ENCODE measurements at regions not wholly inside any gene's neighbourhood (a gene's known extent, or its start where the extent isn't known, plus 50 kb on each side); places are given as distances from the start of the nearest gene placed in this dataset.

DNA sequence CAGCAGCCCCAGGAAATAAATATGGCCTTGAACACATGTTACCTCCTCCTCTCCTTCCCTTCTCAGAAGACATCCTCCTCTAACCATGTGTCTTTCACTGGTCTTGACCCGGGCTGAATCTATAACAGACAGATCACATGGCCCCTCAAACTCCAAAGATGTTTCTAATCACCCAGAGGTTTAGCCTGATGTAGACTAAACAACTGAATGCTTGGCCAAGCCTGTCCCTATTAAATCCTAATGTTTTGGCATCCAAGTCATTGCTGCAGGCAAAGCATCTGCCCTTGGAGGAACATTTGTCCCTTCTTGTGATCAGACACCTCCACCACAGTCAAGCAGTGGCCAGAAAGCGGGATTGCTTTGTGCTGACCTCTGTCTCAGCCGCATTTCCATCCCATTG lies 65.5 kb downstream of the ANKRD60 start:
- H3K9me3 Mint-ChIP-seq, result no peaks in the 10 kb centered on the region
- no peaks in the 10 kb centered on the region for H3K36me3 Mint-ChIP-seq (ENCODE audit: low read depth)
- H3K4me3 Mint-ChIP-seq, result no peak overlapping the region

DNA sequence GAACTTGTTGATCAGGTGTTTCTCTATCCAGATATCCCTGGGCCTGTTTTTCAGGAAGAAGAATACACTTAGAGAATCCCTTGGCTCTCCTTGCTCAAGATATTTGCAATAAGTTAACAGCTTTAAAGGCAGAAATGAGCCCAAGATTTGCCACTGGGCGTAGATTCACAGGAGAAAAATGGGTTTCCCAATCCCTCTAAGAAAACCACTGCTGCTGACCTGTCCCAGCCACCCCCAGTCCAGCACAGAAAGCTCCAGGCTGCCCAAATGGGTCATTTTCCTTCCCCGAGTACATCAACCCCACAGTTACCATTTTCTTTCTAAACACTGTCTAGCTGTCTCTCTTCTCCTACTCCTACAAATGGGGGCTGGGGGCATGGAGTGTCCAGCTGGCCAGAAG lies 67.3 kb downstream of the ANKRD60 start:
- H3K4me1 Mint-ChIP-seq (ENCODE audit: low read depth), result no peaks in the 10 kb centered on the region
- H3K27ac Mint-ChIP-seq, result no peak overlapping the region
- H3K4me3 Mint-ChIP-seq, result no peak overlapping the region
- no peaks in the 10 kb centered on the region for H3K9me3 Mint-ChIP-seq
- H3K27me3 Mint-ChIP-seq, result peaks cover under 1% of the 10 kb centered on the region
- no peaks in the 10 kb centered on the region for H3K36me3 Mint-ChIP-seq (ENCODE audit: low read depth)
- no peak for DNase-seq

More for the DNA sequence above, 65.5 kb downstream of the ANKRD60 start:
- Mint-ChIP-seq H3K27me3 (no peaks in the 10 kb centered on the region), H3K27ac (no peak overlapping the region), H3K4me1 (ENCODE audit: low read depth) (no peaks in the 10 kb centered on the region)
- DNase-seq, result no peak

DNA sequence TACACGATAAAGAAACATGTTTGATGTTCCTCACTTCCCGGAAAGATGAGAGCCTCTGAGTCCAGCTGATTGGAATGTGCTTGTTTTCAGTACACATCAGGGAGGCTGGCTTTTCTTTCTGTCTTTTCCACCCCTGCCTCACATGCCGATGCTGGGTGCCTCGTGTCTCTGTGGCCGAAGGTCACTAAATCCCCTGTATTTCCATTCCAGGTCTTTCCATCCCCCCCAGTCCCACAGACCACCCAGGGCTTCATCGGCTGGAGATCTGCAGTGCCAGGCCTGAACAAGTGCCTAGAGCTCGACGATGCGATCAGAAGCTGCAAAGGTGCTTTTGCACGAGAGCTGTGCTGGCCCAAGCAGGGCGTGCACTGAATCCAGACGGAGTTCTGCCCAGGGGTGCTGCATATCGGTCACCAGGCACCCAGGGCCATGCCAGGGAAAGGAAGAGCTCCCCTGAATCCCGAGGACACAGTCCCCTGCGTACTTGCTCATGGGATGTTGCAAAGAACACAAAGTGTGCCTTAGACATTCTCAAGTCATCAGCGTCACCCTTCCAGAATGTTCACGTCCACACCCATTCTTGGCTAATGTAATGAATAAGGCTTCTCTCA lies 67.9 kb downstream of the ANKRD60 start:
- Mint-ChIP-seq H3K4me1 (ENCODE audit: low read depth) (no peaks in the 10 kb centered on the region), H3K27me3 (peaks cover 6% of the 10 kb centered on the region), H3K27ac (no peak overlapping the region), H3K36me3 (ENCODE audit: low read depth) (no peaks in the 10 kb centered on the region), H3K4me3 (no peak overlapping the region), H3K9me3 (no peaks in the 10 kb centered on the region)
- no peak for DNase-seq

DNA sequence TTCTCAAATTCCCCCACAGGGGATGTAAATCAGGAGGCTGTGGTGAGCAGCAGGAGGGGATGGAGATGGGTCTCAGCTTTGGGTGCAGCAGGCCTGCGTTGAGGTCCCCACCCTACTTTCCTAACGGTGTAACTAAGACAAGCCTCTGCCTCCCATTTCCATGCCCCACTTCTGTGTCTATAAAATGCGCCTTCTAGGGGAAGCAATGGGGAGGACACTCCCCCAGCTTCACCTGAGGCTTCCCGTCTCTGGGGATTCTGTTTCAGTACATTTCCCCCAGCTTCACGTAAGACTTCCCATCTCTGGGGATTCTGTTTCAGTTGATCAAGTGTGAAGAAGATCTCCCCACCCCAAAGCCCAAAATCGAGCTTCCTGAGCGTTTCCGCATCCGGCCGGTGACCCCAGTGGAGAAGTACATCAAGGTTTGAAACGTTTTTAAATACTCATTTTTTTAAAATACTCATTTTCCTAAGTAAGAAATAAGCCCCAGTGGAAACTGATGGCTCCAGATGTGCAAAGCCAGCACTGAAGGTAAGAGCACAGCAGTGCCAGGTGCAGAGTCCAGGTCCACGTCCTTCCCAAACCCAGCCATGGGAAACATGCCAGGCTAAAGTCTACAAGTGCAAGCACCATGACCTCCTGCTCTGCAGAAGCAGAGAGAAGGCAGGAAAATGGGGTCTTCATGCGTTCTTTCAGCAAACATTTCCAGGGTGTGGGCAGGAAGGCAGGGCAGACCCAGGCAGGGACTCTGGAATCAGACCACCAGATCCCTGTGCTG lies 73.1 kb downstream of the ANKRD60 start:
- no peak overlapping the region for H3K27ac Mint-ChIP-seq
- peaks cover 37% of the 10 kb centered on the region for H3K27me3 Mint-ChIP-seq
- H3K4me3 Mint-ChIP-seq, result no peak overlapping the region
- no peaks in the 10 kb centered on the region for H3K9me3 Mint-ChIP-seq
- H3K36me3 Mint-ChIP-seq (ENCODE audit: low read depth), result no peaks in the 10 kb centered on the region
- DNase-seq, result no peak
- no peaks in the 10 kb centered on the region for H3K4me1 Mint-ChIP-seq (ENCODE audit: low read depth)

DNA sequence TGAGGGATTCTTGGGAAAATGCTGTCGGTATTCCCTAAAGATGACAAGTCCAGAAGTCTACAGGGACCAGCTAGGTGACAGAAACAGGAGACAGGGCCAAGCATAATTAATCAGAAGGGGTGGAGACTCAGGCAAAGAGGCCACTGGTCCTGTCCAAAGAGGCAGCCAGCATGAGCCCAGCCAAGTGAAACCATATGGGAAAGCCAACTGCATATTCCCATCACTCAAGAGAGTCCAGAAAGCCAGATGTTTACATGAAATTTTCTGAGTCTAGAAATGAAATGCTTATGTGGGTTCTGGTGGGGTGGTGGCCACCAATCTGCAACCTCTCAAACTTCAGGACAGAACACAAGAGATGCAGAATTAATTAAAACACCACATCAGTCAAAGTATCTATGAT lies 74.3 kb downstream of the ANKRD60 start:
- H3K27ac Mint-ChIP-seq, result no peak overlapping the region
- H3K27me3 Mint-ChIP-seq, result peaks cover 47% of the 10 kb centered on the region
- no peak overlapping the region for H3K4me3 Mint-ChIP-seq
- no peak for DNase-seq
- no peaks in the 10 kb centered on the region for H3K9me3 Mint-ChIP-seq
- no peaks in the 10 kb centered on the region for H3K4me1 Mint-ChIP-seq (ENCODE audit: low read depth)
- no peaks in the 10 kb centered on the region for H3K36me3 Mint-ChIP-seq (ENCODE audit: low read depth)

DNA sequence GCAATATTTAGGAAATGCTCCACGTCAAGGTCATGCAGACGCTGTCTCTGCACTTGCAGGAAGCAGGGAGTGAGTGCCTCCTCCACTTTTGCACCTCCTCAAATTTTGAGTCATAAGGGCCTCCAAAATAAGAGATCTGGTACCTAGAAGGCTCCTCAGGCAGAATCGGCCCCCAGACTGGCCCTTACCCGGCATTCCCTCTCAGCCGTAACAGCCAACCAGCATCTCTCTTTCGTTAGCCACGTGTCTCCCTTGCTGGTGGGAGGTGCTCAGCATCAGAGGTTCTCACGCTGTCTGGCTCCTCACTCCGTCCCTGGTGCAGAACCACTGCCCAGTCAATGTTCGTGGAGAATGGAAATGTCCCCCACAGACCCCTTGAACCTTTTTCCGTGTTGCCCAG lies 75.3 kb downstream of the ANKRD60 start:
- H3K27me3 Mint-ChIP-seq, result peaks cover 57% of the 10 kb centered on the region

DNA sequence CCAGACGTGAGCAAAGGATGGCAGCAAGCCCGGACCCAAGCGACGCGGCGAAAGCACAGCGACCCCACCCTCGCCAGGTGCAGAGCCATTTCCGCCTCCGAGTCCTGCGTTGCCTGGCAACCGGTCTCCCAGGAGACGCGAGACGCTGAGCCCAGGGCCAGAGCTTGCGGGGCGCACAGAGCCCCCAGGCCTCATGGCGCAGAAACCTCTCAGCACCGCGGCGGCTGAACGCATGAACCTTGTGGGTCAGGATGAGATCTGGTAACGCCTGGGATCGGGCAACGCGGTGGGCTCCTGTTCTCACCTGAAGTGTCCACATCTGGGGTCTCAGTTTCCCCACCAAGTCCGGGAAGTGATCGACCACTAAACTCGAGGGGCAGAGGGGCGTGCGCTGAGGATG lies 77.7 kb downstream of the ANKRD60 start:
- Mint-ChIP-seq H3K4me1 (ENCODE audit: low read depth) (no peaks in the 10 kb centered on the region), H3K9me3 (no peaks in the 10 kb centered on the region), H3K36me3 (ENCODE audit: low read depth) (no peaks in the 10 kb centered on the region), H3K4me3 (no peak overlapping the region), H3K27ac (no peak overlapping the region), H3K27me3 (peaks cover 66% of the 10 kb centered on the region)
- DNase-seq, result no peak

More for the DNA sequence above, 75.3 kb downstream of the ANKRD60 start:
- H3K9me3 Mint-ChIP-seq, result no peaks in the 10 kb centered on the region
- H3K27ac Mint-ChIP-seq, result no peak overlapping the region
- no peak for DNase-seq
- H3K4me1 Mint-ChIP-seq (ENCODE audit: low read depth), result no peaks in the 10 kb centered on the region
- H3K36me3 Mint-ChIP-seq (ENCODE audit: low read depth), result no peaks in the 10 kb centered on the region
- no peak overlapping the region for H3K4me3 Mint-ChIP-seq

DNA sequence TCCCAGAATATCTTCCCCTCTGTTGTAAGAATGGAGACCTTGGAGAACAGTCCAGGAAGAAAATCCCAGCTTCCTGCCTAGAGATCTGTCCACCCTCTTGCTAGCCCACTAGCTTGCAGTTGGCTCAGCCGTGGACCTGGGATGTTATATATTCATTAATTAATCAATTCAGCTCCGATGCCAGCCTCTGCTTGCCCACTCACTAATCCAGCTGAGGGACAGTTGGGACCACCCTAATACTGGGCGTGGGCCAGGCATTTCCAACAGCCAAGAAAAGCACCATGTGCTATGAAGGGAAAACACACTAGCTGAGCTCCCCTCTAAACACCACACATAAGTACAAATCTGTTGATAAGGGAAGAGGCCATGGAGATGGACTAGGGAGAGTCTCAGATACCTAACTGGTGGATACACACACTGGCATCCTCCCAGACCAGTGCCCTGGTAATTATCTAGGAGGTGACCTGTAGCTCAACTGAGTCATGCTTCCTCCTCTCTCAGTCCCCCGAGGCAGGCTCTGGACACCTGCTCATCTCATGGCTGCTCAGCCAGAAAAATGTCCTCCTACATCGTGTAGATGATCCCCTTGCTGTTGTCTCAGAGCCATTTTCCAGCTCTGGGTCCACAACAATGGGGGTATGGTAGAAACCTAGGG lies 78.9 kb downstream of the ANKRD60 start:
- Mint-ChIP-seq H3K27me3 (peaks cover 62% of the 10 kb centered on the region), H3K4me1 (ENCODE audit: low read depth) (no peaks in the 10 kb centered on the region), H3K4me3 (no peak overlapping the region), H3K36me3 (ENCODE audit: low read depth) (no peaks in the 10 kb centered on the region), H3K9me3 (no peaks in the 10 kb centered on the region), H3K27ac (no peak overlapping the region)
- no peak for DNase-seq

DNA sequence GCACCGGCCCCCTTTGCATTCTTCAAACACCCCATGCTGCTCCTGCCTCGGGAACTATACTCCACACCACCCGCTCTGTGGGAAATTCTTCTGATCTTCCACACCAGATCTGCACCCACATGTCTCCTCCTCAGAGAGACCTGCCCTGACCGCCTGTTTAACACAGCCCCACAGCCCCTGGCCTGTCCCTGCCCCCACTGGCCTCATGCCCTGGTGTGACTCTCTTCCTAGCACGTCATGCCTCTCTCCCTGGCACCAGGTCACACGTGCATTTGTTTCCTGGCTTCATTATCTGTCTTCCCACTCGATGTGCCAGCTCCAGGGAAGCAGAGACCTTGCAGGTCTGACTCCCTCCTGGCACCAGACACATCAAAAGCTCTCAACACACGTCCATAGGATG lies 79.6 kb downstream of the ANKRD60 start:
- H3K4me1 Mint-ChIP-seq (ENCODE audit: low read depth), result no peaks in the 10 kb centered on the region
- H3K27ac Mint-ChIP-seq, result no peak overlapping the region
- no peak overlapping the region for H3K4me3 Mint-ChIP-seq
- no peaks in the 10 kb centered on the region for H3K36me3 Mint-ChIP-seq (ENCODE audit: low read depth)
- no peaks in the 10 kb centered on the region for H3K9me3 Mint-ChIP-seq
- DNase-seq, result no peak
- peaks cover 60% of the 10 kb centered on the region for H3K27me3 Mint-ChIP-seq

DNA sequence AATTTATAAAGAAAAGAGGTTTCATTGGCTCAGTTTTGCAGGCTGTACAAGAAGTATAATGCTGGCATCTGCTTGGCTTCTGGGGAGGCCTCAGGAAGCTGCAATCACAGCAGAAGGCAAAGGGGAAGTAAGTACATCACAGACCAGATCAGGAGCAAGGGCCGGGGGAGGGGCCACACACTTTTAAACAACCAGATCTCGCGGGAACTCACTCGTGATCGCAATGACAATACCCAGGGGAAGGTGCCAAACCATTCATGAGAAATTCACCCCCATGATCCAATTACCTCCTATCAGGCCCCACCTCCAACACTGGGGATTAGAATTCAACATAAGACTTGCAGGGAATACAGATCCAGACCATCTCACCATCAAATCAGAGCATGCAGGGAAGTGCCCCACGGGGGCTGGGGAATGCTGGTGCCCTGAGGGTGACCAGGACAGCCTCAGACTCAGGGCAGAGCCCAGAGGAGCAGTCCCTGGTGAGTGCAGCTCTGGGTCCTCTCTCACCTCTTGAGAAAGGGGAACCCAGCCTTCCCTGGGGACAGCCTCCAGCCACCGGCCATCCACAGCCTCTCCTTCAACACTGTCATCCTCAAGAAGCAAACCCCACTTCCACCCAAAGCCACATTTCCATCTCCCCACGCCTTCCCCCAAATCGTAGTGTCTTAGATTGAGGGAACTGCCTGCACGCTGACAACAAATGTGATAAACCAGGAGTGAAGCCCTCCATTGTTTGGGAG lies 80.7 kb downstream of the ANKRD60 start:
- Mint-ChIP-seq H3K4me3 (no peak overlapping the region), H3K4me1 (ENCODE audit: low read depth) (no peaks in the 10 kb centered on the region), H3K36me3 (ENCODE audit: low read depth) (no peaks in the 10 kb centered on the region), H3K27ac (no peak overlapping the region), H3K9me3 (no peaks in the 10 kb centered on the region), H3K27me3 (peaks cover 50% of the 10 kb centered on the region)
- DNase-seq, result no peak

DNA sequence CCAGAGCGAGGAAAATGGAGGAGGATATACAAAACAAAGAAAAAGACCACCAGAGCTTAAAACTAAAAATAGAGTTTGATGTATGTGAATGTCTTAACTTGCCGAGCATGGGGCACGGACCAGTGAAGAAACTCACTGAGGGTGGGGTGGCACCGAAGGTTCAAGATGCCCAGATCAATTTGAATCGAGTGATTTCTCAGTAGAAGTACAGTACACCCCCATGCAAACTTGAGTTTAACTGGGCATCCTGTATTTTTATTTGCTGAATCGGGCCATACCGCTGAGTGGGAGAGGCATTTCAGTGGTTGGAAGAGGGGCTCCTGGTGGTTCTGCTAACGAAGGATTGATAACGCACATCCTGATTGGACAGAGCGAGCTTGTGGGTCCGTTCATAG lies 81.7 kb downstream of the ANKRD60 start:
- Mint-ChIP-seq H3K4me1 (ENCODE audit: low read depth) (no peaks in the 10 kb centered on the region), H3K27me3 (peaks cover 45% of the 10 kb centered on the region), H3K9me3 (no peaks in the 10 kb centered on the region), H3K27ac (no peak overlapping the region), H3K4me3 (no peak overlapping the region), H3K36me3 (ENCODE audit: low read depth) (no peaks in the 10 kb centered on the region)
- DNase-seq, result no peak

DNA sequence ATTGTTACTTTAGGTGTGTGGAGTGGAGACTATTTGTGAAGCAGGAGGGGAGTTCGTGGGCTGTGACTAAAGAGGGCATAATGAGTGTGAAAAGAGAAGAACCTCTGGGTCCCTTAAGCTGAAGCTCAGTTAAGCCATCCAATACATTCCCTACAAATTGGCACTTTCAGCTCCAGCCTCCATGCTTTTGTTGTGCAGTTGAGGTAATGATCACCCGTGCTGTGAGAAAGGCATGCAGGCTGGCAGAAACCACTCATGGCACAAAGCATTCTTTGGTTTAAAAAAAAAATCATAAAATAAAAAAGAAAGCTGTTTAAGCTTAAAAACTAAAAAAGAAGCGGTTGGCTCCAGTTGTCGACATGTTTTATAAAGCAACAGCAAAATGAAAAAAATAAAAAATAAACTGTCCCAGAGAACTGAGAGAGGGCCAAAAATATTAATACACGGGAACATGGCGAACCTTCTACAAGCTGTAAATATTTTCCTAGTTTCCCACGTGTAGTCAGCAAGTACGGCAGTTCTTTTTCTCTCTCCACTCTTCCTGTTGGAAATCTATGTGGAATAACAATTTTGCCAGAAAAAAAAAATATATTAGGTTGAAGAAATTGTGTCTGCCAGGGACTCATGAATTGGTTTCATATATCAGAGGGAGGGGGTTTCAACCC lies 82.2 kb downstream of the ANKRD60 start:
- H3K4me3 Mint-ChIP-seq, result no peak overlapping the region
- peaks cover 47% of the 10 kb centered on the region for H3K27me3 Mint-ChIP-seq
- no peaks in the 10 kb centered on the region for H3K9me3 Mint-ChIP-seq
- H3K36me3 Mint-ChIP-seq (ENCODE audit: low read depth), result no peaks in the 10 kb centered on the region
- no peak overlapping the region for H3K27ac Mint-ChIP-seq
- no peak for DNase-seq
- H3K4me1 Mint-ChIP-seq (ENCODE audit: low read depth), result no peaks in the 10 kb centered on the region

DNA sequence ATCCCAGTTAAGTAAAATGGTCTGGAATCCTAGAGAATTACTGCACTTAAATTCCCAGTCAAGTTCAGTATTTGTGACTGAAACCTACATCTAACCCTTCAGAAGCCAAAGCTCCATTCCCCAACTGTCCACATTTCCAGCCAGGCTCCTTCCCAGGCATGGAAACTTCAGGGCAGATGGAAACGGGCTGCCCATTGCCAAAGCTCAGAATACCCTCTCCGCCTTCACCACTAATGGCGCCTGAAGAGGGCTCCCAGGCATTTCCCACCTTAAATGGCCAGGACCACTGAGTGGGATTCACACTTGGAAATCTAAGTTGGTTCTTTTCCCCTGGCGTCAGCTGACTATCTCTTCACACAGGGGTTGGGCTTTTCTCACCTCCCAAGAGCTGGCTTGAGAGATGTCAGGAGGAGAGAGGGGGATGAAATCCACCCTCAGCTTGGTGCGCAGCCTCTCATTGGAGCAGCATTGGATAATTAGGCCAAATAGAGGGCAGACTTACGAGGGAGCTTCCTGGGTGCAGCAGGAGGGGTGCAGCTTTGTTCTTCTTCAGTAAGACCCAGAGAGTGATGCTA lies 82.9 kb downstream of the ANKRD60 start:
- Mint-ChIP-seq H3K27ac (no peak overlapping the region), H3K36me3 (ENCODE audit: low read depth) (no peaks in the 10 kb centered on the region), H3K27me3 (peaks cover 43% of the 10 kb centered on the region), H3K4me3 (no peak overlapping the region), H3K4me1 (ENCODE audit: low read depth) (no peaks in the 10 kb centered on the region), H3K9me3 (no peaks in the 10 kb centered on the region)
- no peak for DNase-seq

DNA sequence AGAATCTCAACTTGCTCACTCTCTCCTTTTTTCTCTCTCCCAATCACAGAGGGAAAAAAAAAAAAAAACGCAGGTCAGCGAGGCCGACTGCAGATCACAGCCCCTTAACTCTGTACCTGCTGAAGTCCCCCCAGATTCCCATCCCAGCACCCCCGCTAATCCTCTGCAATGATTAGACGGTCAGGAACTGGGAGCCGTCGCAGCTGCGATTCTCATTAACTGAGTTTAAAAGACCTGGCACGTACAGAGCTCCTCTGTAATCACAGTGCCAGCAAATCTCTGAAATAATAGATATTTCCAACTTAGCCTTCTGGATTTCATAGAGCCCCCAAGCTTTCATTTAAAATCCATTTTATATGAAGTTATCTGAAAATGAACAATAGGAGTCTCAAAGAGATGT lies 84.4 kb downstream of the ANKRD60 start:
- H3K27me3 Mint-ChIP-seq, result peaks cover 40% of the 10 kb centered on the region
- H3K9me3 Mint-ChIP-seq, result no peaks in the 10 kb centered on the region
- H3K36me3 Mint-ChIP-seq (ENCODE audit: low read depth), result no peaks in the 10 kb centered on the region
- DNase-seq, result no peak
- no peaks in the 10 kb centered on the region for H3K4me1 Mint-ChIP-seq (ENCODE audit: low read depth)
- H3K27ac Mint-ChIP-seq, result no peak overlapping the region
- H3K4me3 Mint-ChIP-seq, result no peak overlapping the region

Data from activated T-cell treated with anti-CD3 and anti-CD28 coated beads, Interleukin-2, amount 50 U/mL, for 24 hours (primary cell).